Keratinocyte (primary cell): ENCODE measurements at regions not wholly inside any gene's neighbourhood (a gene's known extent, or its start where the extent isn't known, plus 50 kb on each side); places are given as distances from the start of the nearest gene placed in this dataset.

Experiments used
- DNase-seq: peaks from one replicate; pipeline ENCODE4 v3.0.0-alpha.2; 2011; ENCODE audit warnings: low read depth, missing footprints, low spot score
- FAIRE-seq: peaks from 2 replicates; lab custom pipeline; 2011; peaks lifted over from hg19 to GRCh38; lab: Jason Lieb, UNC
- H2AFZ ChIP-seq: 2 replicates; pipeline ENCODE4 v1.6.0; 2012; ENCODE audit warnings: low read length, control low read depth, inconsistent platforms; ENCODE audit not compliant: control insufficient read depth
- H3K27ac ChIP-seq: 2 replicates; pipeline ENCODE4 v1.5.1; 2011; ENCODE audit warnings: low read length; ENCODE audit not compliant: control insufficient read depth, insufficient read depth
- H3K27me3 ChIP-seq: 3 replicates; pipeline ENCODE4 v1.6.0; 2011; ENCODE audit warnings: low read length; ENCODE audit not compliant: control insufficient read depth, insufficient read depth; ENCODE audit errors: extremely low read depth
- H3K36me3 ChIP-seq, 2 experiments: 2 replicates in 1 of 2; 3 replicates in 1 of 2; pipeline ENCODE4 v1.5.1; 2011; ENCODE audit warnings: low read length in 2 of 2, mild to moderate bottlenecking in 1 of 2; ENCODE audit not compliant: control insufficient read depth in 2 of 2, insufficient read depth in 2 of 2; ENCODE audit errors: extremely low read depth in 1 of 2
- H3K4me1 ChIP-seq: 3 replicates; pipeline ENCODE4 v1.5.1; 2011; ENCODE audit warnings: low read length; ENCODE audit not compliant: control insufficient read depth, insufficient read depth; ENCODE audit errors: extremely low read depth
- H3K4me2 ChIP-seq: 3 replicates; pipeline ENCODE4 v1.6.0; 2011; ENCODE audit warnings: low read depth, low read length; ENCODE audit not compliant: control insufficient read depth, insufficient read depth; ENCODE audit errors: extremely low read depth
- H3K4me3 ChIP-seq, 3 experiments: fragments of 200-600 bp in 1 of 3; sonication (generic) in 1 of 3; 2 replicates in 2 of 3; 3 replicates in 1 of 3; pipeline ENCODE4 v1.5.1; 2011 to 2016; ENCODE audit warnings: low read length in 3 of 3, mild to moderate bottlenecking in 3 of 3, control low read depth in 2 of 3, inconsistent platforms in 1 of 3, low read depth in 1 of 3, mixed read lengths in 1 of 3, mixed run types in 1 of 3, moderate library complexity in 1 of 3; ENCODE audit not compliant: control insufficient read depth in 2 of 3, insufficient read depth in 2 of 3; ENCODE audit errors: extremely low read depth in 1 of 3
- H3K79me2 ChIP-seq: 2 replicates; pipeline ENCODE4 v1.6.0; 2012; ENCODE audit warnings: low read length; ENCODE audit not compliant: control insufficient read depth, insufficient read depth
- H3K9ac ChIP-seq: 3 replicates; pipeline ENCODE4 v1.6.0; 2011; ENCODE audit warnings: low read length; ENCODE audit not compliant: control insufficient read depth, insufficient read depth; ENCODE audit errors: extremely low read depth
- H3K9me1 ChIP-seq: 3 replicates; pipeline ENCODE4 v1.6.0; 2011; ENCODE audit warnings: low read length; ENCODE audit not compliant: control insufficient read depth, insufficient read depth; ENCODE audit errors: extremely low read depth
- H3K9me3 ChIP-seq: 2 replicates; pipeline ENCODE4 v1.5.1; 2012; ENCODE audit warnings: low read depth, low read length; ENCODE audit not compliant: control insufficient read depth
- H4K20me1 ChIP-seq: 3 replicates; pipeline ENCODE4 v1.6.0; 2011; ENCODE audit warnings: low read length; ENCODE audit not compliant: control insufficient read depth, insufficient read depth; ENCODE audit errors: extremely low read depth
- EZH2 ChIP-seq: IDR thresholded peaks from one replicate; pipeline ENCODE4 v1.6.1; 2012; ENCODE audit warnings: inconsistent platforms, mild to moderate bottlenecking, low read length, moderate library complexity
- dilution Hi-C: fragments of 300-500 bp; cut with MboI; formaldehyde crosslinking; loops from one replicate; pipeline ENCODE4 v1.7.0; 2020; ENCODE audit warnings: low sequenced_read_pairs; ENCODE audit not compliant: extremely low pct_ligation_motif_present
- TF ChIP-seq, protein P1 (sequence below), 3 experiments: IDR thresholded peaks in 1 of 3; conservative IDR thresholded peaks in 1 of 3; optimal IDR thresholded peaks in 1 of 3; 2 replicates in 2 of 3; 3 replicates in 1 of 3; pipeline versions ENCODE3 to v1.5.1; 2011; ENCODE audit warnings: low read length in 3 of 3, mild to moderate bottlenecking in 3 of 3, moderate library complexity in 2 of 3, control low read depth in 1 of 3, inconsistent platforms in 1 of 3; ENCODE audit not compliant: insufficient read depth in 2 of 3; ENCODE audit errors: extremely low read depth in 1 of 3

GRCh38 chr3:147185781-147186180 is 220.6 kb downstream of the ZIC4 start:
- H3K9me1 ChIP-seq: no peaks in the 10 kb centered on the region
- TF ChIP-seq, protein P1, sequence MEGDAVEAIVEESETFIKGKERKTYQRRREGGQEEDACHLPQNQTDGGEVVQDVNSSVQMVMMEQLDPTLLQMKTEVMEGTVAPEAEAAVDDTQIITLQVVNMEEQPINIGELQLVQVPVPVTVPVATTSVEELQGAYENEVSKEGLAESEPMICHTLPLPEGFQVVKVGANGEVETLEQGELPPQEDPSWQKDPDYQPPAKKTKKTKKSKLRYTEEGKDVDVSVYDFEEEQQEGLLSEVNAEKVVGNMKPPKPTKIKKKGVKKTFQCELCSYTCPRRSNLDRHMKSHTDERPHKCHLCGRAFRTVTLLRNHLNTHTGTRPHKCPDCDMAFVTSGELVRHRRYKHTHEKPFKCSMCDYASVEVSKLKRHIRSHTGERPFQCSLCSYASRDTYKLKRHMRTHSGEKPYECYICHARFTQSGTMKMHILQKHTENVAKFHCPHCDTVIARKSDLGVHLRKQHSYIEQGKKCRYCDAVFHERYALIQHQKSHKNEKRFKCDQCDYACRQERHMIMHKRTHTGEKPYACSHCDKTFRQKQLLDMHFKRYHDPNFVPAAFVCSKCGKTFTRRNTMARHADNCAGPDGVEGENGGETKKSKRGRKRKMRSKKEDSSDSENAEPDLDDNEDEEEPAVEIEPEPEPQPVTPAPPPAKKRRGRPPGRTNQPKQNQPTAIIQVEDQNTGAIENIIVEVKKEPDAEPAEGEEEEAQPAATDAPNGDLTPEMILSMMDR (optimal IDR thresholded peaks at IDR 0.05 in 1 of 3, IDR thresholded peaks at IDR 0.05 in 1 of 3, conservative IDR thresholded peaks at IDR 0.05 in 1 of 3; ENCODE audit: extremely low read depth in 1 of 3, insufficient read depth in 2 of 3, low read length in 3 of 3): no peak
- no peak for TF ChIP-seq EZH2
- H3K79me2 ChIP-seq: no peaks in the 10 kb centered on the region
- no peaks in the 10 kb centered on the region for H3K36me3 ChIP-seq
- H3K27ac ChIP-seq: no peak overlapping the region
- H3K9ac ChIP-seq: no peak overlapping the region
- H3K4me1 ChIP-seq: no peaks in the 10 kb centered on the region
- FAIRE-seq: no peak
- H3K4me3 ChIP-seq: no peak overlapping the region
- no peaks in the 10 kb centered on the region for H3K27me3 ChIP-seq
- H3K9me3 ChIP-seq: no peaks in the 10 kb centered on the region
- no peak overlapping the region for H3K4me2 ChIP-seq
- DNase-seq: no peak
- H2AFZ ChIP-seq: no peak overlapping the region
- dilution Hi-C loops: no loop called here
- H4K20me1 ChIP-seq: no peaks in the 10 kb centered on the region

GRCh38 chr3:147184794-147185193 is 221.5 kb downstream of the ZIC4 start:
- DNase-seq: no peak
- TF ChIP-seq, protein P1 (optimal IDR thresholded peaks at IDR 0.05 in 1 of 3, IDR thresholded peaks at IDR 0.05 in 1 of 3, conservative IDR thresholded peaks at IDR 0.05 in 1 of 3; ENCODE audit: extremely low read depth in 1 of 3, insufficient read depth in 2 of 3, low read length in 3 of 3): no peak
- no peak for TF ChIP-seq EZH2
- Histone ChIP-seq H3K27me3 (no peaks in the 10 kb centered on the region), H2AFZ (no peak overlapping the region), H4K20me1 (no peaks in the 10 kb centered on the region), H3K9me1 (no peaks in the 10 kb centered on the region), H3K27ac (no peak overlapping the region), H3K36me3 (no peaks in the 10 kb centered on the region), H3K79me2 (no peaks in the 10 kb centered on the region), H3K9me3 (no peaks in the 10 kb centered on the region), H3K4me1 (no peaks in the 10 kb centered on the region), H3K4me2 (no peak overlapping the region), H3K4me3 (no peak overlapping the region), H3K9ac (no peak overlapping the region)
- FAIRE-seq: no peak
- dilution Hi-C loops: no loop called here
